ENCODE measurements at regions not wholly inside any gene's neighbourhood (a gene's known extent, or its start where the extent isn't known, plus 50 kb on each side); places are given as distances from the start of the nearest gene placed in this dataset.

GRCh38 chr1:106121728-106122127 lies 934.7 kb upstream of the PRMT6 start:
- TF ChIP-seq CTCF (IDR thresholded peaks at IDR 0.05; ENCODE audit: borderline replicate concordance, control extremely low read depth, extremely low read depth, insufficient read depth, missing control alignments): no peak
- DNase-seq (ENCODE audit: low spot score): no peak
- in situ Hi-C loops (cut with MboI; ENCODE audit: low sequenced_read_pairs, unreplicated experiment): no loop called here

GRCh38 chr1:106134561-106134960 lies 921.9 kb upstream of the PRMT6 start:
- DNase-seq (ENCODE audit: low spot score): no peak
- in situ Hi-C loops (cut with MboI; ENCODE audit: low sequenced_read_pairs, unreplicated experiment): no loop called here
- no peak for TF ChIP-seq CTCF (IDR thresholded peaks at IDR 0.05; ENCODE audit: borderline replicate concordance, control extremely low read depth, extremely low read depth, insufficient read depth, missing control alignments)

GRCh38 chr1:106173101-106173500 lies 883.4 kb upstream of the PRMT6 start:
- no peak for TF ChIP-seq CTCF (IDR thresholded peaks at IDR 0.05; ENCODE audit: borderline replicate concordance, control extremely low read depth, extremely low read depth, insufficient read depth, missing control alignments)
- in situ Hi-C loops (cut with MboI; ENCODE audit: low sequenced_read_pairs, unreplicated experiment): no loop called here
- DNase-seq (ENCODE audit: low spot score): no peak

GRCh38 chr1:106178791-106179190 lies 877.7 kb upstream of the PRMT6 start:
- TF ChIP-seq CTCF (IDR thresholded peaks at IDR 0.05; ENCODE audit: borderline replicate concordance, control extremely low read depth, extremely low read depth, insufficient read depth, missing control alignments): no peak
- no peak for DNase-seq (ENCODE audit: low spot score)
- in situ Hi-C loops (cut with MboI; ENCODE audit: low sequenced_read_pairs, unreplicated experiment): no loop called here

GRCh38 chr1:106181866-106182265 lies 874.6 kb upstream of the PRMT6 start:
- in situ Hi-C loops (cut with MboI; ENCODE audit: low sequenced_read_pairs, unreplicated experiment): no loop called here
- DNase-seq (ENCODE audit: low spot score): no peak
- TF ChIP-seq CTCF (IDR thresholded peaks at IDR 0.05; ENCODE audit: borderline replicate concordance, control extremely low read depth, extremely low read depth, insufficient read depth, missing control alignments): no peak

GRCh38 chr1:106185089-106185488 lies 871.4 kb upstream of the PRMT6 start:
- DNase-seq (ENCODE audit: low spot score): no peak
- TF ChIP-seq CTCF (IDR thresholded peaks at IDR 0.05; ENCODE audit: borderline replicate concordance, control extremely low read depth, extremely low read depth, insufficient read depth, missing control alignments): no peak
- in situ Hi-C loops (cut with MboI; ENCODE audit: low sequenced_read_pairs, unreplicated experiment): no loop called here

- no peak for DNase-seq (ENCODE audit: low spot score)
- TF ChIP-seq CTCF (IDR thresholded peaks at IDR 0.05; ENCODE audit: borderline replicate concordance, control extremely low read depth, extremely low read depth, insufficient read depth, missing control alignments): no peak
- in situ Hi-C loops (cut with MboI; ENCODE audit: low sequenced_read_pairs, unreplicated experiment): no loop called here
Measured at GRCh38 chr1:106189780-106190179, 866.7 kb upstream of the PRMT6 start.

Measured in GM13976 (cell line).